Fibroblast of lung (primary cell): ENCODE measurements at regions not wholly inside any gene's neighbourhood (a gene's known extent, or its start where the extent isn't known, plus 50 kb on each side); places are given as distances from the start of the nearest gene placed in this dataset.

Source experiments
- EZH2 ChIP-seq: IDR thresholded peaks from 2 replicates; pipeline ENCODE4 v1.5.1; 2012; ENCODE audit warnings: low read length, control low read depth, mild to moderate bottlenecking; ENCODE audit errors: missing control alignments
- TF ChIP-seq, protein P1 (sequence below), 2 donors: IDR thresholded peaks in 1 of 2; conservative IDR thresholded peaks in 1 of 2; 1 replicate in 1 of 2; 2 replicates in 1 of 2; pipeline ENCODE4 v1.5.1; 2011 to 2012; ENCODE audit warnings: low read length in 2 of 2, control low read depth in 1 of 2, inconsistent platforms in 1 of 2, low read depth in 1 of 2, mild to moderate bottlenecking in 1 of 2

DNA sequence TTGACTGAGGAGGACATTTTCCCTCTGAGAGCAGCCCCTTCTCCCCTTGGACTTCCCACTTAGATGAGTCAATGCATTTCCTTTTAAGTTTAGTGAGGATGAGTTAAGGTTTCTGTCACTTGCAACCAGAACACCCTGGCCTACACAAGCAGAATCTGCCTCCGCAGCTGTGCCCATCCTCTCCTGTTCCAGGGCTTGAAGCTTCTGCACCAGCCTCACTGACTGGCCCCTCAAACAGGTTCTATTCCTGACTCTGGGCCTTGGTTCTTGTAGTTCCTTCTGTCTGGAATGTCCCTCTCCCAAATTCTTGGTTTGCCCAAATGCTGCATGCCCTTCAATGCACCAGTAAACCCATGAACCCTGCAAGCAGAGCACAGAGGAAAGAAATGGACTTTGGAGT lies 394.4 kb downstream of the PTPRU start:
- no peak for TF ChIP-seq EZH2
- TF ChIP-seq, protein P1, sequence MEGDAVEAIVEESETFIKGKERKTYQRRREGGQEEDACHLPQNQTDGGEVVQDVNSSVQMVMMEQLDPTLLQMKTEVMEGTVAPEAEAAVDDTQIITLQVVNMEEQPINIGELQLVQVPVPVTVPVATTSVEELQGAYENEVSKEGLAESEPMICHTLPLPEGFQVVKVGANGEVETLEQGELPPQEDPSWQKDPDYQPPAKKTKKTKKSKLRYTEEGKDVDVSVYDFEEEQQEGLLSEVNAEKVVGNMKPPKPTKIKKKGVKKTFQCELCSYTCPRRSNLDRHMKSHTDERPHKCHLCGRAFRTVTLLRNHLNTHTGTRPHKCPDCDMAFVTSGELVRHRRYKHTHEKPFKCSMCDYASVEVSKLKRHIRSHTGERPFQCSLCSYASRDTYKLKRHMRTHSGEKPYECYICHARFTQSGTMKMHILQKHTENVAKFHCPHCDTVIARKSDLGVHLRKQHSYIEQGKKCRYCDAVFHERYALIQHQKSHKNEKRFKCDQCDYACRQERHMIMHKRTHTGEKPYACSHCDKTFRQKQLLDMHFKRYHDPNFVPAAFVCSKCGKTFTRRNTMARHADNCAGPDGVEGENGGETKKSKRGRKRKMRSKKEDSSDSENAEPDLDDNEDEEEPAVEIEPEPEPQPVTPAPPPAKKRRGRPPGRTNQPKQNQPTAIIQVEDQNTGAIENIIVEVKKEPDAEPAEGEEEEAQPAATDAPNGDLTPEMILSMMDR (conservative IDR thresholded peaks at IDR 0.05 in 1 of 2, IDR thresholded peaks at IDR 0.05 in 1 of 2; ENCODE audit: low read depth in 1 of 2, low read length in 2 of 2): no peak
